Right lobe of liver (tissue), 6 donors: ENCODE measurements at regions not wholly inside any gene's neighbourhood (a gene's known extent, or its start where the extent isn't known, plus 50 kb on each side); places are given as distances from the start of the nearest gene placed in this dataset.

Source experiments
- ATAC-seq, 4 donors: fragments of 200-7000 bp; cut with Tn5 transposase; one replicate each; pipeline ENCODE4 v1.9.1; 2020; ENCODE audit warnings: mild to moderate bottlenecking in 4 of 4, moderate library complexity in 4 of 4
- DNase-seq, 3 donors: peaks; one replicate each; pipeline ENCODE4 v3.0.0-alpha.2; 2020
- H3K27ac ChIP-seq, 3 donors: fragments of 200-600 bp; one replicate each; pipeline ENCODE4 v1.8.0; 2022
- H3K27me3 ChIP-seq, 2 donors: fragments of 200-600 bp; one replicate each; pipeline ENCODE4 v1.8.0; 2022
- H3K36me3 ChIP-seq, 4 donors: fragments of 200-600 bp; sonication (generic) in 1 of 4; one replicate each; pipeline versions ENCODE4 v1.5.1 to v1.8.0; 2017 to 2022; ENCODE audit warnings: control low read depth in 1 of 4
- H3K4me1 ChIP-seq, 4 donors: fragments of 200-600 bp; sonication (generic) in 1 of 4; one replicate each; pipeline versions ENCODE4 v1.5.1 to v1.8.0; 2017 to 2022; ENCODE audit warnings: control low read depth in 1 of 4
- H3K4me3 ChIP-seq, 3 donors: fragments of 200-600 bp; one replicate each; pipeline ENCODE4 v1.8.0; 2022
- H3K9me3 ChIP-seq, 4 donors: fragments of 200-600 bp; sonication (generic) in 1 of 4; one replicate each; pipeline versions ENCODE4 v1.5.1 to v1.8.0; 2017 to 2022; ENCODE audit warnings: control low read depth in 1 of 4
- POLR2A ChIP-seq: fragments of 450-650 bp; IDR thresholded peaks from one replicate; pipeline ENCODE4 v1.6.1; 2017; ENCODE audit warnings: antibody characterized with exemption, mild to moderate bottlenecking
- WGBS: methylation state at CpG from one replicate; pipeline ENCODE4 v1.1.6; 2018; ENCODE audit warnings: low coverage, low lambda C conversion rate; ENCODE audit not compliant: insufficient coverage; ENCODE audit errors: missing lambda C conversion rate; 5-methylcytosine and 5-hydroxymethylcytosine counted together
- intact Hi-C, 2 donors: fragments of 100-400 bp; cut with DNase I; formaldehyde crosslinking; loops; one replicate each; pipeline versions ENCODE4 v1.11.2 to v1.14.1; 2022
- TF ChIP-seq, protein P1 (sequence below), 4 donors: fragments of 200-600 bp in 3 of 4; fragments of 450-650 bp in 1 of 4; IDR thresholded peaks; one replicate each; pipeline versions ENCODE4 v1.5.1 to v1.8.0; 2016 to 2022; ENCODE audit warnings: antibody characterized with exemption in 4 of 4, mild to moderate bottlenecking in 2 of 4
- donor health status: DM: no; HTN: yes; CAD: no.
- donor health status: DM: no; HTN: no; CAD: no.
- donor health status: DM: no; HTN: no; CAD: no.
- donor health status: DM: no; HTN: yes; CAD: no.
- donor health status: DM: no; HTN: yes; CAD: no.

DNA sequence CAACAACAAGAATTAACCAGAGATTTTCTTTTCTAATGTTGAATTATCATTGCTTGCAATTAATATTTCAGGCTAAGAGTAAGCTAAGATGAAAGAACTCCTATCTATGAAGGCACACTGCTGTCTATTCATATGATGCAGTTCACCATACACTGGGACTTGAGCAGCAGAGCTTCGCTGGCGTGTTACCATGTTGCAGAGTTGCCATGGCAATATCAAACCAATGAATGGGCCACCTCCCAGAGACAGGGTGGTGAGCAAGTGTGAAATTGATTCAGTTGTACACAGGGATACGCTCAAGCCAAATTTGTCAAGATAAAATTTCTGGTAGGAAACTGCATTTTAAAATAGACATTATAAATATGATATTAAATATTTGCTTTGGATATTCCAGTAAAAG, 69.3 kb upstream of the MYO16 start:
- Histone ChIP-seq H3K4me3 (no peak overlapping the region), H3K4me1 (peaks cover 0 to 12% (median 5%) of the 10 kb centered on the region in 4 donors), H3K36me3 (no peaks in the 10 kb centered on the region), H3K27me3 (no peaks in the 10 kb centered on the region), H3K27ac (no peak overlapping the region), H3K9me3 (no peaks in the 10 kb centered on the region)
- TF ChIP-seq, protein P1, sequence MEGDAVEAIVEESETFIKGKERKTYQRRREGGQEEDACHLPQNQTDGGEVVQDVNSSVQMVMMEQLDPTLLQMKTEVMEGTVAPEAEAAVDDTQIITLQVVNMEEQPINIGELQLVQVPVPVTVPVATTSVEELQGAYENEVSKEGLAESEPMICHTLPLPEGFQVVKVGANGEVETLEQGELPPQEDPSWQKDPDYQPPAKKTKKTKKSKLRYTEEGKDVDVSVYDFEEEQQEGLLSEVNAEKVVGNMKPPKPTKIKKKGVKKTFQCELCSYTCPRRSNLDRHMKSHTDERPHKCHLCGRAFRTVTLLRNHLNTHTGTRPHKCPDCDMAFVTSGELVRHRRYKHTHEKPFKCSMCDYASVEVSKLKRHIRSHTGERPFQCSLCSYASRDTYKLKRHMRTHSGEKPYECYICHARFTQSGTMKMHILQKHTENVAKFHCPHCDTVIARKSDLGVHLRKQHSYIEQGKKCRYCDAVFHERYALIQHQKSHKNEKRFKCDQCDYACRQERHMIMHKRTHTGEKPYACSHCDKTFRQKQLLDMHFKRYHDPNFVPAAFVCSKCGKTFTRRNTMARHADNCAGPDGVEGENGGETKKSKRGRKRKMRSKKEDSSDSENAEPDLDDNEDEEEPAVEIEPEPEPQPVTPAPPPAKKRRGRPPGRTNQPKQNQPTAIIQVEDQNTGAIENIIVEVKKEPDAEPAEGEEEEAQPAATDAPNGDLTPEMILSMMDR (IDR thresholded peaks at IDR 0.05): no peak
- TF ChIP-seq POLR2A: no peak
- intact Hi-C loops: no loop called here
- 73% methylated on average over 3 of the region's 3 CpGs for WGBS
- ATAC-seq (no peak), DNase-seq (no peak)

DNA sequence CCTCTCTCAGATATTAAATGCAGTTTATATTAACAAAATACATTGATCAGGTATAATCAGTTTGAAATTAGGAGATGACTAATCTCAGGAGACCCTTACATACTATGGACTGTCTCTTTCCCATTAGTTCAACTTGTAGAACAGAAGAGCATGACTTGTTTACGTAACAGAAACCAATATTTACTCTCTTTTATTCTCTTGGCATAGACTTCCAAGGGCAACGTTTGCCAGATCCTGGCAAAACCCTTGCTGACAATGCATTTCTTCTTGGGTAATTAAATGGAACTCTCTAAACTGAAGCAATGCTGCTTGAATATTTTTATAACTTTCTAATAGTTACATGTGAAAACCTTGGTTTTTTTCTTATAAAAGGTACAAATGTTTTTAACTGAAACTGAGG, 68.3 kb upstream of the MYO16 start:
- TF ChIP-seq, protein P1 (IDR thresholded peaks at IDR 0.05): no peak
- no peak for TF ChIP-seq POLR2A
- intact Hi-C loops: no loop called here
- Histone ChIP-seq H3K36me3 (no peaks in the 10 kb centered on the region), H3K27me3 (no peaks in the 10 kb centered on the region), H3K27ac (no peak overlapping the region), H3K4me1 (peaks cover 0 to 12% (median 5%) of the 10 kb centered on the region in 4 donors), H3K9me3 (no peaks in the 10 kb centered on the region), H3K4me3 (no peak overlapping the region)
- whole genome bisulfite sequencing: 9% methylated on average over 2 of the region's 2 CpGs
- DNase-seq (peak in 1 of 3 donors; percentile 76), ATAC-seq (peak; percentile 90 to 98 (median 94))

DNA sequence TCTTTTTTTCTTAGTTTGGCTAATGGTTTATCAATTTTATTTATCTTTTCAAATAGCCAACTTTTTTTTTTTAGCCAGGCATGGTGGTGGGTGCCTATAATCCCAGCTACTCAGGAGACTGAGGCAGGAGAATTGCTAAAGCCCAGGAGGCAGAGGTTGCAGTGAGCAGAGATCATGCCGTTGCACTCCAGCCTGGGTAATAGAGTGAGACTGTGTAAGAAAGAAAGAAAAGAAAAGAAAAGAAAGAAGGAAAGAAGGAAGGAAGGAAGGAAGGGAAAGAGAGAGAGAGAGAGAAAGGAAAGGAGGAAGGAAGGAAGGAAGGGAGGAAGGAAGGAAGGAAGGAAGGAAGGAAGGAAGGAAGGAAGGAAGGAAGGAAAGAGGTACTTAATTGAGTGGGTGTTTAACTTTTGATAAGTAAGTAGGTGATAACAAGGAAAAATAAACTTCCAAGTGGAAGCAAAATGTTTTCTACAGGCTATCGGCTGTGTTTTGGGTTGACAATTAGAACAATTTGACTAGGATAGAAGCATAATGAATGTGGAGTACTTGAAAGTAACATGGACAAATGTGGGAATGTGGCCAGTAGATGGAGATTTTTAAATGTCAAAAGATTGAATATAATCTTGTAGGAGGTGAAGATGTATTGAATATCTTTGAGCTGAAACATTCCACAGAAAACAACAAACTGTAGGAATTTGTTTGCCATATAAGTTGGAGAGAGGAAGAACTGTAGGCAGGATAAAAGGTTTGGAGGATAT, 62.8 kb upstream of the MYO16 start:
- TF ChIP-seq, protein P1 (IDR thresholded peaks at IDR 0.05): no peak
- no peak for TF ChIP-seq POLR2A
- Histone ChIP-seq H3K36me3 (no peaks in the 10 kb centered on the region), H3K4me3 (no peak overlapping the region), H3K4me1 (peaks cover 0 to 2% (median 1%) of the 10 kb centered on the region in 4 donors), H3K9me3 (no peaks in the 10 kb centered on the region), H3K27ac (no peak overlapping the region), H3K27me3 (no peaks in the 10 kb centered on the region)
- DNase-seq (no peak), ATAC-seq (no peak)
- intact Hi-C loops: no loop called here
- WGBS: 64% methylated on average over 2 of the region's 2 CpGs

DNA sequence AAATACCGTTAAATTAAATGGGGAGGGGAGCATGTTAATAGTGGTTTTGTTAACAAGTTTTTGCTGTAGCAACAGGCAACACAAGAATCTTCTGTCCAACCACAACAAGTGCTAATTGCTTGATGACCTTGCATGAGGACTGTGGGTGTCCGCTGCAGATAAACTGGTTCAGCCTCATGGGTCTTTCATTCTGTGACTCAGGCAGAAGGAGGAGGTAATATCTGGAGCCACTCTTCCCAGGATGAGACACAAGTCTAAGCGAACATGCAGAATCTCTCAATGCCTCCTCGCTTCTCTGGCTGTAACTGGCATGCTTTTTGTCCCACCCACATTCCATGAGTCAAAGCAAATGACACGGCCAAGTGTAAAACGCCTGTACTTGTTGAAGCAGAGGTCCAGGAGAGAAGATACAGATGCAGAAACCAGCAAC, 56.6 kb upstream of the MYO16 start:
- Histone ChIP-seq H3K4me3 (no peak overlapping the region), H3K4me1 (no peaks in the 10 kb centered on the region), H3K27me3 (no peaks in the 10 kb centered on the region), H3K36me3 (no peaks in the 10 kb centered on the region), H3K27ac (no peak overlapping the region), H3K9me3 (no peaks in the 10 kb centered on the region)
- TF ChIP-seq, protein P1 (IDR thresholded peaks at IDR 0.05): no peak
- TF ChIP-seq POLR2A: no peak
- no peak for ATAC-seq
- DNase-seq: no peak
- WGBS: 54% methylated on average over 4 of the region's 6 CpGs
- intact Hi-C loops: no loop called here
